GM12874 (cell line): ENCODE measurements at regions not wholly inside any gene's neighbourhood (a gene's known extent, or its start where the extent isn't known, plus 50 kb on each side); places are given as distances from the start of the nearest gene placed in this dataset.

Experiments
- CTCF ChIP-seq: IDR thresholded peaks from 2 replicates; pipeline ENCODE4 v1.5.1; 2011; ENCODE audit warnings: low read depth, mild to moderate bottlenecking, control low read depth, low read length, moderate library complexity; ENCODE audit not compliant: insufficient read depth

DNA sequence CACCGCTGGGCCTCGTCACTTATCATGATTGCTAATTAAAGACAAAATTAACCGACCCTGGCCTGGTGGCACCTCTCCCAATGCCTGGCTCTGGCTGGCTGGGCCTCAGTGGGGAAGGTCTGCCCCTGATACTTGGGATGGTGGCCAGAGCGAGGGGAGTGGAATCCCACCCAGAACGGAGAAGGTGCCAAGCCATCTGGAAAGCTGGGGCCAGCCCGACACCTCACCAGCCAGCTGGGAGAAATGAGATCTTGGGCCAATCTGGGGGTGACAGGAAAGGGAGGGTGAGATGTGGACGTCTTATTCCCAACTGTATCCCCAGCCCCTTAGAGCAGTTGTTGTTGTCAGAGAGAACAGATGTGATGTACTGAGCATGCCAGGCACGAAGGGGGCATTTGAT, 215.0 kb upstream of the PWP1 start:
- TF ChIP-seq CTCF: no peak

DNA sequence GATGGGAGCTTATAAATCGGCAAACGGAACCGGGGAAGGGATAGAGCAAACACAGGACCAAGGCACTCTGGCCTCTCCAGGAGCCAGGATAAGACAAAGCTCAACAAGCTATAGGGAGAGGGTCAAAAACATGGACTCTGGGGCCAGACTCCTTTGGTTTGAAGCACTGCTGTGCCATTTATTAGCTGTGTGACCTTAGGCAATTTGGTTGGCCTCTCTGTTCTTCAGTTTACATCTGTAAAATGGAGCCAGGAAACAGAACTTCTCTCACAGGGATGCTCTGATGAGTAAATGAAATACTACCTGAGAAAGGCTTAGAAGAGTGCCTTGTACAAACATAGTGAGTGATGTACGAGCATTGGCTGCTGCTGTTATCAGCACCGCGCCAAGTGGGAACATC, 213.3 kb upstream of the PWP1 start:
- no peak for TF ChIP-seq CTCF

- TF ChIP-seq CTCF: no peak
Measured at GRCh38 chr12:107474099-107474498, 211.5 kb upstream of the PWP1 start.

- TF ChIP-seq CTCF: no peak
Measured at GRCh38 chr12:107474639-107475539, 210.7 kb upstream of the PWP1 start.

DNA sequence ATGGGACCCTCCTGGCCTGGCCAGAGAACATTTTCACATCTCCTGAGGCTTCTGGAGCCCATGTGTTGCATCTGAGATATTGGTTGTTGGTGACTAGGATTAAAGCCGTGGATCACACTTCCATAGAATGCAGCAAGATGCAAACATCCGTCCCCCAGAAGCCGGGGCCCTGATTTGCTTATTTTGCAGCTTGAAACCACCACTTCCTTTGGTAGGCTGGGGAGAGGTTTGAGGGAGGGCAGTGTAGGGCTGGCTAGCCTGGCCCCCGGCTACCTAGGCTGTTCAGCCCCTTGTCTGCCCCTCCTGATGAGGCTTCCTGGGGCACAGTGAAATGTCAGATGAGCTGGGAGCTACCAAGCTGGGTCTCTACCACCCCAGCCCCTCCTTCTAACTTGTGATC, 209.7 kb upstream of the PWP1 start:
- no peak for TF ChIP-seq CTCF

DNA sequence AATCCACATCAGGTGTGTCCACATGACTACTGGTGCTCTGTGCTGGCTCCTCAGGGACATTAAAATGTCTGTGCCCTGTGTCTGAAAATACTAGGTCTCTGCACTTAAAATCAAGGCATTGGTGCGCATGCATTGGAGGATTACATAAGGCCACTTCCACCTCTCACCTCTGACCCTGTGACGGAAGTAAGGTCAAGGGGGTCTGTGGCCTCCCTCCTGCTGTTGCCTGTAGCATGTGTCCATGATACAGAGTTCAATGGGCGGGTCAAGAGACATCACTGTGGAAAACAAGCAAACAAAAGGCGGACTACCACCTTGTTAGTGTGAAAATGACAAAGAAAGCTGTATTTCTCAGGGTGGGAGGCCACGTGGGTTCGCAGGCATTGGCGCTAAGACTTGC, 208.6 kb upstream of the PWP1 start:
- TF ChIP-seq CTCF: no peak

DNA sequence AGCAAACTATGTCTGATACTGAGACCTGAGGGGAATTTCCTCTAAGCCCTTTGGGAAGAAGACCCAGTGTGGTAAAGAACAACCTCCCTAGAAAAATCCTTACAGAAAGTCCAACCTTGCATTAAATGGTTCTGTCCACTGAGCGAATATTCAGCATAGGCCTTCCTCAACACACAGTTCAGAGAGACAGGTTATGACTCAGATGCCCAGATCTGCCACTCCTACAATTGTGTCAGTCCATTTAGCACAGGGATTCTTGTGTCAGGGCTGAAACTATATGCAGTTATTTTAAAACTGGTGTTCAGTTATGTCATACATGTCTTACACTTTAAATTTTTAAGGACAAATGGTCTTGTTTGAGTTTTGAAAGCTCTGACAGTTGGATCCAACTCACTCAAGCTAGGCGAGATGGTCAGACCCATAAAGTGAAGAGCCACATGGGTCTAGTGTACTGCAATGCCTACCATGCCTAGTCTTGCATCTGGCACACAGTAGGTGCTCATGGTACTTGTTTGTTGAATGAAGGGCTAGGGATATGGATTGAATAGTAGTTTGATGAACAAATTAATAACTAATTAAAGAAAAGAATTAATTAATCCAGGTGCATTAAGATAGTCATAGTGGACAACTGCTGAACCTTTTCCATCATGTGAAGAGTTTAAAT, 207.5 kb upstream of the PWP1 start:
- TF ChIP-seq CTCF: no peak
